ENCODE measurements at regions not wholly inside any gene's neighbourhood (a gene's known extent, or its start where the extent isn't known, plus 50 kb on each side); places are given as distances from the start of the nearest gene placed in this dataset.
"Not testable (repeated sequence)": the region's sequence is repeated elsewhere in the genome, so short reads cannot be mapped to it uniquely, and the experiment has no call there.

DNA sequence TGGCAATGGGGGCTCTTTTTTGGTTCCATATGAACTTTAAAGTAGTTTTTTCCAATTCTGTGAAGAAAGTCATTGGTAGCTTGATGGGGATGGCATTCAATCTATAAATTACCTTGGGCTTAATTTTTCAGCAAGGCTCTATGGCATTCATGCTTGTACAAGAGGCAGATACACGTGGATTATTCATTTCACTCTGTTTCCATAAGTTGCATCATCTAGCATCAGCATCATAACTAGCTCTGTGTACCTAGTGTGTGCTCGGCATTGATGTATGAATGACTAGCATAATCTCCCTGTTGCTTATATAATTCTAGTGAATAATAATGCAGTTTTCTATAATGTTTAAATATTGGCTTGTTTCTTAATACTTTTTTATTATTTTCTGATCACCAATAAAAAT, 335.2 kb upstream of the CNTNAP2 start:
- TF ChIP-seq, protein P1, sequence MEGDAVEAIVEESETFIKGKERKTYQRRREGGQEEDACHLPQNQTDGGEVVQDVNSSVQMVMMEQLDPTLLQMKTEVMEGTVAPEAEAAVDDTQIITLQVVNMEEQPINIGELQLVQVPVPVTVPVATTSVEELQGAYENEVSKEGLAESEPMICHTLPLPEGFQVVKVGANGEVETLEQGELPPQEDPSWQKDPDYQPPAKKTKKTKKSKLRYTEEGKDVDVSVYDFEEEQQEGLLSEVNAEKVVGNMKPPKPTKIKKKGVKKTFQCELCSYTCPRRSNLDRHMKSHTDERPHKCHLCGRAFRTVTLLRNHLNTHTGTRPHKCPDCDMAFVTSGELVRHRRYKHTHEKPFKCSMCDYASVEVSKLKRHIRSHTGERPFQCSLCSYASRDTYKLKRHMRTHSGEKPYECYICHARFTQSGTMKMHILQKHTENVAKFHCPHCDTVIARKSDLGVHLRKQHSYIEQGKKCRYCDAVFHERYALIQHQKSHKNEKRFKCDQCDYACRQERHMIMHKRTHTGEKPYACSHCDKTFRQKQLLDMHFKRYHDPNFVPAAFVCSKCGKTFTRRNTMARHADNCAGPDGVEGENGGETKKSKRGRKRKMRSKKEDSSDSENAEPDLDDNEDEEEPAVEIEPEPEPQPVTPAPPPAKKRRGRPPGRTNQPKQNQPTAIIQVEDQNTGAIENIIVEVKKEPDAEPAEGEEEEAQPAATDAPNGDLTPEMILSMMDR (IDR thresholded peaks at IDR 0.05) = not testable (repeated sequence)
- TF ChIP-seq POLR2A (IDR thresholded peaks at IDR 0.05); POLR2AphosphoS5 (IDR thresholded peaks at IDR 0.05; ENCODE audit: insufficient read depth in 1 of 2, low read depth in 1 of 2): not testable (repeated sequence)
